ENCODE measurements at regions not wholly inside any gene's neighbourhood (a gene's known extent, or its start where the extent isn't known, plus 50 kb on each side); places are given as distances from the start of the nearest gene placed in this dataset.

- no peak for DNase-seq
- Histone ChIP-seq H3K4me1 (no peaks in the 10 kb centered on the region), H3K36me3 (no peaks in the 10 kb centered on the region), H3K27me3 (peaks cover 0 to 65% (median 41%) of the 10 kb centered on the region in 7 donors), H3K4me3 (no peak overlapping the region), H3K27ac (no peak overlapping the region), H3K9me3 (no peaks in the 10 kb centered on the region)
- intact Hi-C loops (cut with DNase I), result no loop called here
- WGBS, 2 donors, result 67 to 69% methylated on average over 16 of the region's 16 CpGs
- ATAC-seq, result no peak
- TF ChIP-seq, protein P1, sequence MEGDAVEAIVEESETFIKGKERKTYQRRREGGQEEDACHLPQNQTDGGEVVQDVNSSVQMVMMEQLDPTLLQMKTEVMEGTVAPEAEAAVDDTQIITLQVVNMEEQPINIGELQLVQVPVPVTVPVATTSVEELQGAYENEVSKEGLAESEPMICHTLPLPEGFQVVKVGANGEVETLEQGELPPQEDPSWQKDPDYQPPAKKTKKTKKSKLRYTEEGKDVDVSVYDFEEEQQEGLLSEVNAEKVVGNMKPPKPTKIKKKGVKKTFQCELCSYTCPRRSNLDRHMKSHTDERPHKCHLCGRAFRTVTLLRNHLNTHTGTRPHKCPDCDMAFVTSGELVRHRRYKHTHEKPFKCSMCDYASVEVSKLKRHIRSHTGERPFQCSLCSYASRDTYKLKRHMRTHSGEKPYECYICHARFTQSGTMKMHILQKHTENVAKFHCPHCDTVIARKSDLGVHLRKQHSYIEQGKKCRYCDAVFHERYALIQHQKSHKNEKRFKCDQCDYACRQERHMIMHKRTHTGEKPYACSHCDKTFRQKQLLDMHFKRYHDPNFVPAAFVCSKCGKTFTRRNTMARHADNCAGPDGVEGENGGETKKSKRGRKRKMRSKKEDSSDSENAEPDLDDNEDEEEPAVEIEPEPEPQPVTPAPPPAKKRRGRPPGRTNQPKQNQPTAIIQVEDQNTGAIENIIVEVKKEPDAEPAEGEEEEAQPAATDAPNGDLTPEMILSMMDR (IDR thresholded peaks at IDR 0.05), result no peak
These were observed 206.8 kb upstream of the LHX5 start for GRCh38 chr12:113678223-113679119.

- intact Hi-C loops (cut with DNase I), result no loop called here
- no peak for DNase-seq
- 79 to 87% methylated on average over 3 of the region's 3 CpGs for WGBS, 2 donors
- peaks cover 0 to 77% (median 59%) of the 10 kb centered on the region in 7 donors for H3K27me3 ChIP-seq
- H3K27ac ChIP-seq, result no peak overlapping the region
- H3K4me3 ChIP-seq, result no peak overlapping the region
- TF ChIP-seq, protein P1 (IDR thresholded peaks at IDR 0.05), result no peak
- no peaks in the 10 kb centered on the region for H3K4me1 ChIP-seq
- no peaks in the 10 kb centered on the region for H3K36me3 ChIP-seq
- ATAC-seq, result no peak
- H3K9me3 ChIP-seq, result no peaks in the 10 kb centered on the region
These were observed 204.9 kb upstream of the LHX5 start for GRCh38 chr12:113676547-113676946.

DNA sequence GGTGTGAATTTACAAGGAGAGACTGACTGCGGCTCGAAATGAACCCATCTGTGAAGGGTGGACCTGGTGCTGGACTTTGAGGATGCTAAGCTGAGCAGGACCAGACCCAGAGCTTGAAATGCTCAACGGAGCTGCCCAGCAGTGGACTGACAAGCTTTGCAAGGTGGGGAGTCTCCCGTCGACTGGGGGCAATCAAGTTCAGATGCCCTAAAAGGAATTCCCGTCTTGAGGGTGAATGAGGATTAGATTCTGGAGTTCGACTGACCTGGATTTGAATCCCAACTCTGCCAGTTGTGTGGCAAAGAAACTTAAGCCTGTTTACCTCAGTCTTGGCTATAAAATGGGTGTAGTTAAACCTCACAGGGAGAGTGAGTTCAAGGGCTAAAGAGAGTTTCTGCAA lies 204.4 kb upstream of the LHX5 start:
- TF ChIP-seq, protein P1 (IDR thresholded peaks at IDR 0.05), result no peak
- H3K27me3 ChIP-seq, result peaks cover 0 to 77% (median 63%) of the 10 kb centered on the region in 7 donors
- intact Hi-C loops (cut with DNase I), result no loop called here
- DNase-seq, result no peak
- no peaks in the 10 kb centered on the region for H3K9me3 ChIP-seq
- H3K4me3 ChIP-seq, result no peak overlapping the region
- no peaks in the 10 kb centered on the region for H3K4me1 ChIP-seq
- no peak overlapping the region for H3K27ac ChIP-seq
- no peak for ATAC-seq
- 83 to 89% methylated on average over 7 of the region's 7 CpGs for WGBS, 2 donors
- no peaks in the 10 kb centered on the region for H3K36me3 ChIP-seq

DNA sequence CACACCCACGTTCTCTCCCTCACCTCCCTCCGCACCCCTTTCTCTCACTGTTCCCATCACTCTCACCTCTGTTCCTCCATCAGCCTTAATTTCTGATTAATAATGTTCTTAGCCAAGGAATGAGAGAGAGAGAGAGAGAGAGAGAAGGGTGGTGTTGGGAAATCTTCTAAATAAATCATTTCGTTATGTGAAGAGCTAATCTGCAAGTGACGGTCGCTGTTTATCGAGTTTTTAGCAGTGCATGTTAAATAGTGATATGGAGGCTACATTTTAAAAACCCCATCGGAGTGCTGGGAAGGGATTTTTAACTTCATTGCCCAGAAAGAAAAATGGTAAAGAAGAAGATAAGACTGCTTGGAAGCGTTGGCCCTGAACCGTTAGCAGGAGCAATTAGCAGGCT lies 203.3 kb upstream of the LHX5 start:
- peaks cover 0 to 85% (median 71%) of the 10 kb centered on the region in 7 donors for H3K27me3 ChIP-seq
- intact Hi-C loops (cut with DNase I), result no loop called here
- ATAC-seq (no peak), DNase-seq (no peak)
- TF ChIP-seq, protein P1 (IDR thresholded peaks at IDR 0.05), result no peak
- no peaks in the 10 kb centered on the region for H3K4me1 ChIP-seq
- H3K36me3 ChIP-seq, result no peaks in the 10 kb centered on the region
- H3K27ac ChIP-seq, result no peak overlapping the region
- 41 to 49% methylated on average over 9 of the region's 9 CpGs for WGBS, 2 donors
- no peak overlapping the region for H3K4me3 ChIP-seq
- no peaks in the 10 kb centered on the region for H3K9me3 ChIP-seq
